ENCODE measurements at regions not wholly inside any gene's neighbourhood (a gene's known extent, or its start where the extent isn't known, plus 50 kb on each side); places are given as distances from the start of the nearest gene placed in this dataset.
A peak's percentile ranks its signal among the peaks of the same experiment; 100 is the strongest.
"Not testable (repeated sequence)": the region's sequence is repeated elsewhere in the genome, so short reads cannot be mapped to it uniquely, and the experiment has no call there.

DNA sequence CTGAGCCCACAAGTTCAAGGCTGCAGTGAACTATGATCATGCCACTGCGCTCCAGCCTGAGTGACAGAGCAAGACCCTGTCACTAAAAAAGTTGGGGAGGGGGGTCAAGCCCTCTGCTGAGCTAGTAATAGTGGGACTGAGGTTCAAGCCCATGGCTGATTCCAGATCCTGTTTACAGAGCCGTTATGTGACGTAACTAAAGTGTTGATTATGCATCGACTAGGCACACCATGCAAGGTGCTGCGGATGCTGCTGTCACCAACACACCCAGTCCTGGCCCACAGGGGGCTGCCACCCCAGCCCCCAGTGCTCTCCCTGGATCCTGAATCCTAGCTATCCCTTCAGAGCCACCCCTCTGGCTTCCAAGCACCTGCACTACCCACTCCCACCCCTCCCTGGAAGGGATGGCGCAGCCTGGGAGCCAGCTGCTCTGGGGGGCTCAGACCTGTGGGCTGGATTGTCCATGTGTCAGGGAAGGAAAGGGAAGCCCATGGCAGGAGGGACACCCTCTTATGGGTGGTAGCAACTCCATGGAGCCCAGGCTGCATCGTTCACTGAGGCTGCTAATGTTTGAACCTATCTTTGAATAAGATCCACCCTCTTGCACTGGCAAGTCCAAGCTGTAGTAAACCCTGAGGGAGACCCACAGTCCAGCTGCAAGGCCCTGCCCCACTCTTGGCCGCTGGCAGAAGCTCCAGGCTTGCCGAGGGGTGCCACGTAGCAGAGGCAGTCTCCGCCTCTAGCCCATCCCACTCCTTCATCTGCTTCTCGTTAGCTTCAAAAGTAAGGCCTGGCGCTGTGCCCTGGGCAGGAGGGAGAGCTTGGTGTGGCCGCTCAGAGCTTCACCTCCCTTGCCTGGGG is 95.0 kb downstream of the SNX5 start:
- DNase-seq (ENCODE audit: low spot score) = peak; percentile 99

- DNase-seq (ENCODE audit: low spot score) = no peak
These were observed 95.6 kb downstream of the SNX5 start for GRCh38 chr20:17872959-17873358.

GRCh38 chr20:17872434-17872833 is 96.2 kb downstream of the SNX5 start:
- DNase-seq (ENCODE audit: low spot score) = no peak

GRCh38 chr20:17871886-17872285 is 96.7 kb downstream of the SNX5 start:
- DNase-seq (ENCODE audit: low spot score) = no peak

DNA sequence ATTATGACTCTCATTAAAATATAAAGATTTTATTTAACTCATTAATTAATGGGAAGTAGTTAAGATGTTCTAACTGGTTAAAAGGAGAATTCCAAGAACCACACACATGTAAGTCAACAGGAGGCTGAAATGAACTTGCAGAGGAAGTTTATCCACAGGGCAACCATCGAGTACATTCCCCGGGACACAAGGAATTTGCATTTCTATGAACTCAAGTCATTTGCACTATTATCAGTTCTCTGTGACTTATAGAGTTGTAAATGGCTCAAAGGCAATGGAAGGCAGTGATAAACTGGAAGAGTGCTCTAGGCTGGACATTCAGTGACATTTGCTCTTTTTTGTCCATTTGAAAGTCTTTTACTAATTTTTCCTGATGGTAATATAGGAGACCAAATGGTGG is 97.4 kb downstream of the SNX5 start:
- no peak for DNase-seq (ENCODE audit: low spot score)

- DNase-seq (ENCODE audit: low spot score) = peak; percentile 61
These were observed 98.4 kb downstream of the SNX5 start for GRCh38 chr20:17870086-17870740.

GRCh38 chr20:17869295-17869994 is 99.1 kb downstream of the SNX5 start:
- DNase-seq (ENCODE audit: low spot score) = no peak

DNA sequence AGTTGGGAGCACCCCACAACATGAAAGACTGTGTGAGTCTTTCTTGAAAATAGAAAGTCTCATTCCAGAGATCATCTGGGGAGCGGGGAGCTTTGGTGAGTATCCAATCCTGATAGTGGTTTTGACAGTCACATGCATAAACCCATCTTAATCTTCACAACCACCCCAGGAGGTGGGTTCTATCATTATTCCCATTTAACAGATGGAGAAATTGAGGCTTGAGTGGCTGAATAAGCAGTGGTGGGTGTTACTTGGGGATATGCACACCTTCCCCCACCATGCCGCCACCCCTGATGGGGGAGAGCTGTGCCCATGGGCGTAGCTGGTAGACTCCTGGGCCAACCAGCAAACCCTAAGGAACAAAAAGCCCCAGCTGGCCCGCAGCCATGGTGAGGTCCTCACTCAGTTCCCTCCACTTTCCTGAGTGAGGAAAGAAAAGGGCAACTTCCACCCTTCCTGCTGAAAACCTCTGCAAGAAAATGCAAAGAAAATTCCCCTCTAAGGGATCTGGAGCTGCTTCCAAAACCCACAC is 99.8 kb downstream of the SNX5 start:
- DNase-seq (ENCODE audit: low spot score) = no peak

GRCh38 chr20:17868151-17868550 is 100.4 kb downstream of the SNX5 start:
- DNase-seq (ENCODE audit: low spot score) = no peak

DNA sequence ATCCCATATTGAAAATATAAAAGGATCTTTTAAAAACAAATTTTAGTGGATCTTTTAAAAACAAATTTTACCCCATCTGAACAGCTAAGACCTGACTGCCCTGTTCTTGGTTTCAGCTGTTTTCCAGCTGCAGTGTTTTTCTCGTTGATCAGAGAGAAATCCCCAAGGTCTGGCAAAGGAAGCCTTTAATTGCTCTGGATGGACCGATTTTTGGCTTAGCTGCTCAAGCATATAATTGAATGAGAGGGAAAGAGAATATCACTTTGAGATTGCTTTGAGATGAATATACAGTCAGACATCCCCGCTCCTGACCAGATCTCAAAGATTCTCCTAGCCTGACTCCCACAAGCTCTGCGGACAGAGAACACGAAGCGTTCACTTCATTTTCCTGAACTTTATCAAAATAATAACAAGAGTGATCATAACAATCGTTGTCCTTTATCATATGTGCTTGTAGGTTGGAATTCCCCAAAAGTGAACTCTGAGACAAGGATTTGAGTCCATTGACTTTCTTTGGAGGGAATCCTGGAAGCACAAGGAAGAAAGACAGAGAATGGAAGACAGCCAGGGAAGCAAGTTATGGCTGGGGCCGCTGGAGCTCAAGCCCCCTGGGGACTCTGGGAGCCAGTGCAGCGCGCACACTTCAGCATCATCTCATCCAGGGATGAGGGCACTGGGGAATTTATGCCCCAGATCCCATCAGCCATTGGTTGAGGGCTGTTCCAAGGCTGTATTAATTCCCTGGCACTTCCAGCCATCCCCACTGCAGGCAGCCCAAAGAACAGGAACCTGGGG is 101.3 kb downstream of the SNX5 start:
- DNase-seq (ENCODE audit: low spot score) = peak; percentile 55

DNA sequence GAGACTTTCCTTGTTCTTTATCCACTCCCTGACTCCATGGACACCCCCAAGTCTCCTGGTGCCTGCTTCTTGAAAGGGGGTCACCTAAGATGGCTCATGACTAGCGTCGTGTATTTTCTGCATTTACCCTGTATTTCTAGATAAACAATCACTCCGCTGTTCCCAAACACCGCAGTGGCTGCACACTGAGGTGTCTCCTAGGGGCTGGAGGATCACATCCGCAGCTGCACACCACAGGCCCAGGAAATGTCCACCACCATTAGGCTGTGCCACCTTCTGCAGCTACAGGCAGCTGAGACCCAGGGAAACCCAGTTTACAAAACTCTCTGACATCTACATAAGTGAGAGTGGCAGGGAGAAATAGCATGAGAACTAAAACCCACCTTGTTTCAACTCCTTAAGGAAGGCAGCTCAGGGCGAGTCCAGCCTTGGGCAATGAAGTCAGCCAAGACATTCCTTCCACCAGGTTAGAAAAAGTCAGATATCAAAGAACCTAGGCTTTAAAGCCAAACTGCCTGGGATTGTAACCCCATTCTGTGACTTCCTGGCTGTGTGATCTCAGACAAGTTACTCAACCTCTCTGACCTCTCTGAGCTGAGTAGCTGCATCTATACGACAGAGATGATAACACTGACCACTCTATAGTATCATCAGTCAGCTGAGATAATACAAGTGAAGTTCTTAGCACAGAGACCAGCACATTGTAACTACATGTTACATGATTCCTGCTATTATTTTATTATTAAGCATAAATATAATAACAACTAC is 102.2 kb downstream of the SNX5 start:
- DNase-seq (ENCODE audit: low spot score) = no peak

- peak; percentile 53 for DNase-seq (ENCODE audit: low spot score)
These were observed 104.9 kb downstream of the SNX5 start for GRCh38 chr20:17863577-17864292.

DNA sequence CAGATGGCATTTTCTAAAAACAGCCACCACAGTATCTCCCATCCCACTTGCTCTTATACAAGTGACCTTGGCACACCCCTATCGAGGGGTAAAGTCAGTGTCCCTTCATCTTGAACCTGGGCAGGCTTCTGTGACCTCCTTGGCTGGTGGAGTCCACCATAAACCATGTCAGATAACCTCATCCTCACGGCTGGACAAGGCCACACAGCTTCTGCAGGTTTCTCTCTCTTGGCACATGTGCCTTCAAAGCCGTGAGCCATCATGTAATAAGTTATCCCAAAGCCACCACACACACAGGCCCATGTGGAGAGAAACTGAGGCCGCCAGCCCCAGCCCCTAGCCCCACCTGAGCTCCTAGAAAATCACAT is 105.4 kb downstream of the SNX5 start:
- no peak for DNase-seq (ENCODE audit: low spot score)

- no peak for DNase-seq (ENCODE audit: low spot score)
These were observed 106.4 kb downstream of the SNX5 start for GRCh38 chr20:17862171-17862570.

GRCh38 chr20:17861620-17862019 is 107.0 kb downstream of the SNX5 start:
- DNase-seq (ENCODE audit: low spot score) = not testable (repeated sequence)

- DNase-seq (ENCODE audit: low spot score) = no peak
These were observed 108.0 kb downstream of the SNX5 start for GRCh38 chr20:17860301-17861197.

- no peak for DNase-seq (ENCODE audit: low spot score)
These were observed 108.9 kb downstream of the SNX5 start for GRCh38 chr20:17859616-17860232.

GRCh38 chr20:17859002-17859615 is 109.5 kb downstream of the SNX5 start:
- DNase-seq (ENCODE audit: low spot score) = no peak
